AG10803 (cell line): ENCODE measurements at regions not wholly inside any gene's neighbourhood (a gene's known extent, or its start where the extent isn't known, plus 50 kb on each side); places are given as distances from the start of the nearest gene placed in this dataset.

Experiments
- DNase-seq: peaks from one replicate; pipeline ENCODE4 v3.0.0; 2010; ENCODE audit warnings: low read depth
- H3K4me3 ChIP-seq: 2 replicates; pipeline ENCODE4 v1.5.1; 2011; ENCODE audit warnings: mild to moderate bottlenecking, low read length, control low read depth
- TF ChIP-seq, protein P1 (sequence below): conservative IDR thresholded peaks from 2 replicates; pipeline ENCODE4 v1.5.1; 2011; ENCODE audit warnings: mild to moderate bottlenecking, low read length, control low read depth, inconsistent platforms

GRCh38 chr3:18775501-18775900, 350.4 kb upstream of the SATB1 start:
- DNase-seq = no peak
- no peak overlapping the region for H3K4me3 ChIP-seq
- TF ChIP-seq, protein P1, sequence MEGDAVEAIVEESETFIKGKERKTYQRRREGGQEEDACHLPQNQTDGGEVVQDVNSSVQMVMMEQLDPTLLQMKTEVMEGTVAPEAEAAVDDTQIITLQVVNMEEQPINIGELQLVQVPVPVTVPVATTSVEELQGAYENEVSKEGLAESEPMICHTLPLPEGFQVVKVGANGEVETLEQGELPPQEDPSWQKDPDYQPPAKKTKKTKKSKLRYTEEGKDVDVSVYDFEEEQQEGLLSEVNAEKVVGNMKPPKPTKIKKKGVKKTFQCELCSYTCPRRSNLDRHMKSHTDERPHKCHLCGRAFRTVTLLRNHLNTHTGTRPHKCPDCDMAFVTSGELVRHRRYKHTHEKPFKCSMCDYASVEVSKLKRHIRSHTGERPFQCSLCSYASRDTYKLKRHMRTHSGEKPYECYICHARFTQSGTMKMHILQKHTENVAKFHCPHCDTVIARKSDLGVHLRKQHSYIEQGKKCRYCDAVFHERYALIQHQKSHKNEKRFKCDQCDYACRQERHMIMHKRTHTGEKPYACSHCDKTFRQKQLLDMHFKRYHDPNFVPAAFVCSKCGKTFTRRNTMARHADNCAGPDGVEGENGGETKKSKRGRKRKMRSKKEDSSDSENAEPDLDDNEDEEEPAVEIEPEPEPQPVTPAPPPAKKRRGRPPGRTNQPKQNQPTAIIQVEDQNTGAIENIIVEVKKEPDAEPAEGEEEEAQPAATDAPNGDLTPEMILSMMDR = no peak

DNA sequence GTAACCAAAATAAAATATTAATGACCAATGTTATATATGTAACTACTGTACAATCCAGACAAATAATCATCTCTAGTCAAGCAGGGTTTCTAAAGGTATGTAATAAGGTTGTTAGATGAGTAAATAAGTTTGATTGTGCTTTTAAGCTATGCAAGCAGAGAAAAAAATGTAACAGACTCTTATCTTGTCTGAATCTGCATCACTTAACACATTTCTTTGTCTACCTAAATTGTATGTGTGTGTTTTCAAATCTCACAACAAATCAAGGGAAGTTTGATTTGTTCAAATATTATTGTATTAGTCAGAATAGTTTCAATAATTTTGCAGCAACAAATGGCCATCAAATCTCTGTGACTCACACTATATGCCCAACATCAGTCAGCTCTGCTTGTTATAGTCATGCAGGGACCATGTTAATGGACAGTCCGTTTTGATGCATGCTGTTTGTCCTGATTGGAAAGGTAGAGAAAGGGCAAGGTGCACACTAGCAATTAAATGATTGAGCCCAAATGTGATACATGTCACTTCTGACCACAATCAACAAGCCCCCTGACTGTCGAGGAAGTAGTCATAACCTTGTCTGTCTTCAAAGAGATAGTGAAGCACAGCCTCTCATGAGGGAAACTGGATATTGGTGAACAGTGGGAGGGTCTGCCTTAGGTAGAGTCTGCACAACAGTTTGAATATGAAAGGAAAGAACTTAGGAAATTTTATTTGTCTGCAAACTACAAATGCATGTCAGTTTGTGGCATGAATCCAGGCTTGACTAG, 349.4 kb upstream of the SATB1 start:
- no peak overlapping the region for H3K4me3 ChIP-seq
- TF ChIP-seq, protein P1 = no peak
- DNase-seq = no peak

- DNase-seq = no peak
- H3K4me3 ChIP-seq = no peak overlapping the region
- TF ChIP-seq, protein P1 = no peak
Measured at GRCh38 chr3:18772699-18773305, 347.7 kb upstream of the SATB1 start.

- no peak overlapping the region for H3K4me3 ChIP-seq
- DNase-seq = no peak
- TF ChIP-seq, protein P1 = no peak
Measured at GRCh38 chr3:18771931-18772330, 346.8 kb upstream of the SATB1 start.

GRCh38 chr3:18770800-18771199, 345.7 kb upstream of the SATB1 start:
- H3K4me3 ChIP-seq = no peak overlapping the region
- TF ChIP-seq, protein P1 = no peak
- no peak for DNase-seq

- TF ChIP-seq, protein P1 = no peak
- DNase-seq = no peak
- no peak overlapping the region for H3K4me3 ChIP-seq
Measured at GRCh38 chr3:18767756-18768303, 342.7 kb upstream of the SATB1 start.

- TF ChIP-seq, protein P1 = no peak
- H3K4me3 ChIP-seq = no peak overlapping the region
- DNase-seq = no peak
Measured at GRCh38 chr3:18766974-18767373, 341.8 kb upstream of the SATB1 start.
